CD4-positive, alpha-beta T cell treated with Interleukin-17A for 4 hours (primary cell): ENCODE measurements at regions not wholly inside any gene's neighbourhood (a gene's known extent, or its start where the extent isn't known, plus 50 kb on each side); places are given as distances from the start of the nearest gene placed in this dataset.

Source experiments
- DNase-seq: peaks from one replicate; pipeline ENCODE4 v3.0.0-alpha.2; 2020; ENCODE audit warnings: mixed read lengths

DNA sequence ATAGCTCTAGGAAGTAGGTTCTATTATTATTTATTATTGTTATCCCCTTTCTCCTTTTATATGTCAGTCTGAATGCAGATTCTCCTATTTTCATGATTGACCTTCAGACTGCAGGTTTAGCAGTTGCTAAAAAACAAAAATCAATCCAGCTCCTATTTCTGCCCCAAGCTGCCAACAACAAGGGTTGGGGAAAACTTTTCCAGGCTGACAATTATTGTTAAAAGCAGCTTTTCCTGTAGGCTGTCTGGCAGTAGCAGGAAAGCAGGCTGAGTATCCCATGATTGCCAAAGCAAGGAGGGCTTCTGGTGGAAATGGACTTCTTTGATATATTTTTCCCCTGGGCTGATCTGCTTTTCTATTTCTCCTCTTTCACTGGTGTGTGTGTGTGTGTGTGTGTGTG, 78.0 kb upstream of the CTLA4 start:
- DNase-seq: no peak

DNA sequence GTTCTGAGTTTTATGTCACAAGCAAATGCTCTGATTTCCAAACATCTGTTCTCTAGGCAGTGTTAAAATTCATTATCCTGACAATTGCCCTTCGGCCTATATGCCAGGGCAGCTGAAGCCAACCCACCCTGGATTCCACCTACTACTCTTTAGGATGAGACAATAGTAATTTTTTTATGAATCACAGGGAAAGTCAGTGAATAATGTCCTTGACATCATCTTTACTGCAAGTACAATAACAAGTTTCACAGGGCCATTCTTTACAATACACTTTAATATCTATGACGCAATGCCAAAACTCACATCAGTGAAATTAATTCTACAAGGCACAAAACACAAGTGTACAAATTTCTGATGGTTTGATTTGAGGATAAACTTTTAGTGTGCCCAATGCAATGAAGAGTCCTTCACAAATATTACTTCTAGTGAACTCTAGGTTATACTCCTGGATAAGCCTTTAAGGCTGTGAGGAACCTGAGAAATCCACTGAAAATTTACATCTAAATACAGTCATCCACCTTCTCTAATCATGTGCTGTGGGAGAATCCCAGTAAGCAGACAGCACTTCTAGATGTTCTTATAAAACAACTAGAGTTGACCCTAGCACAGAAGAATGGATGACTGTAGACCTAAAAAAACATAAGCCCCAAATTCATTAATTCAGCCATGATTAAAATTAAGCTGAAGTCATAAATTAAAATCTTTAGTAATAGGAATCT, 77.3 kb upstream of the CTLA4 start:
- no peak for DNase-seq

DNA sequence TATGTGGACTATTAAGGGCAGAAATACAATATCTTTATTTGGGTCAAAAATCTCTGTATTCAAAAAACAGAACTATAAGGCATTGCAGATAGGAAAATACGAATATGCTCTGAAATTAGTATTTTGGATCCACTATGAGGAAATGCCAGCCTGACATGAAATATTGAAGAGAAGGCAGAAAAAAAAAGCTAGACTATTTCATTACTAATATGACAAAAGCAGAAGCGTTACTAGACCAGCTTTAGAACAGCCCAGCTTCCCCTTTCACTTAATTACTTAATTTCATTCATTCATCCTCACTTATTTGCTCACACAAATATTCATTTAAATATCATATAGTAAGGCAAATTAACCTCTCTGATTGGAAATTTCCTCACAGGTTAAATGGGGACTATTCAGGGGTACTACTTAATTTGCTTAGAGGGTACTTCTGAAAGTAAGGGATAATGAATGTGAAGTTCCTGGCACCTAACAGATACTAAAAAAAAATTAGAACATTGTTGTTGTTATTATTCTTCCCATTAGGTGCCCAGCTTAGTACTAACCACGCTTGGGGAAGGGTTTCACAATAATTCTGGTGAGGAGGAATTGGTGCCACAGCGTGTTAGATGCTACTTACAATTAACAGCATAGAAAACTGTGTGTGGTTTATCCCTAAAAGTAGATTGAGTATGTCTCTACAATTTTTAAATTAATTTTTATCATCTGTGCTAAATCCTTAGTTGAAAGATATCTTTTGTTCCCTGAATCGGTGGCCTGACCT, 71.1 kb upstream of the CTLA4 start:
- no peak for DNase-seq

DNA sequence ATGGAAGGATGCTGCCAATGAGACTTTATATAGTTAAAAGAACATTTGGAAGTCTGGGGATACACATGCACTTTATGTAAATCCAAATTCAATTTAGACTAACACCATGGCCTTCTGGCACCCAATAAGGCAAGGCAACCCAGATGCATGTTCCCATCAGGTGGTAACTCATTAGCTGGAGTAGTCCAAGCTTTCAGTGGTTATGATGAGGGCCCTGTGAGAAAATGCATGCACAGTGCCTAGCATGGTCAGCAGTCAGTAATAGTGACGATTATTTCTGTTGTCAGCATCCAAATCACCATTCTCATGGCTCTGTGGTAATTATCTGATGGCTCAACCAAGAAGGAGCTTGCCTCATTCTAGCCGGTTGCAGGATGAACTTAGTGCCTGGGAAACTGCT, 70.3 kb upstream of the CTLA4 start:
- DNase-seq: no peak

DNA sequence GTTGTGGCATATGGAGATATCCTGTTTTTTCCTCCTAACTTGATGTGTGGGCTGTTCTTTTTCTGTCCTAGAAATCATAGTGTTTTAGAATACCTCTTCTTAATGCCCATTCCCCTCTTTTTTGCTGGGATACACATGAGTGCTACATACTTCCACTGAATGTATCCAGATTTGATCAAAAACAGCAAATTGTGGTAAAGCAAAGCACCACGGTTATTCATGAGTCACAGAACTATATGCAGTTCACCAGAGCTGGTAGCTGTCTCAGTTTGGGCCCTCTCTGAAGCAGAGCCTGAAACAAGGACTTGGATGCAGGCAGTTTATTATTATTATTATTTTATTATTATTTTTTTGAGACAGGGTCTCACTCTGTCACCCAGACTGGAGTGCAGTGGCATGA, 69.9 kb upstream of the CTLA4 start:
- no peak for DNase-seq

DNA sequence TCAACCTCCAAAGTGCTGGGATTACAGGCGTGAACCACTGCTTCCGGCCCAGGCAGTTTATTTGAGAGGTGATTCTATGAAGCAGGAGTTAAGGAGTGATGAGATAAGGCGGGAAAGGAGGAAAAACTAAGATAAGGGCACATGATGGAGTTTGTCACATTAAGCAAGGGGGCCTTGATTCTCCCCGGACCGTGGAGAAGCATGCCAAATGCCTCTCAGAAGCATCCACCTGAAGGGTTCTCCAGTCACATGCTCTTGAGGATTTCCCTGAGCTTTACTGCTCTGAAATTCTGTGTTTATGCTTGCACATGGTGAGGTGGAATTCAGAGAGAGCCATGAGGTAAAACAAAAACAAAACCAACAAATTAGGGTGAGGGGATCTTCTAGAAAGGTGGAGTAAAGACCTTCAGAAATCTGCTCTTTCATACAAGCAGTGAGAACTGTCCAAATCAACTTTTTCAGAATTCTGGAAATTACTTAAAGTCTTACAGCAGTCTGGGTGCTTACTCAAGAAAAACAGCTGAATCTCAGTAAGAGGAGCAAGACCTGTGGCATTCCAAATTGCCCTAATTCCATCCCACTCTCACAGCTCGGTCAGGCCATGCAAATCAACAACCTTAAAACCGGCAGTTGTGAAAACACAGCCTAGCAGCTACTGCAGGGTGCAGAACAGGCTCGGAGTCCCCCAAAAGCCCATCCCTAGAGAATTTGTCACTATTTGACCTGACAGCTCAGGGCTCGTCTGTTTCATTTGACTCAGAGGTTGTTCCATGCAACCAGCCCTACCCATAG, 69.1 kb upstream of the CTLA4 start:
- DNase-seq: no peak

DNA sequence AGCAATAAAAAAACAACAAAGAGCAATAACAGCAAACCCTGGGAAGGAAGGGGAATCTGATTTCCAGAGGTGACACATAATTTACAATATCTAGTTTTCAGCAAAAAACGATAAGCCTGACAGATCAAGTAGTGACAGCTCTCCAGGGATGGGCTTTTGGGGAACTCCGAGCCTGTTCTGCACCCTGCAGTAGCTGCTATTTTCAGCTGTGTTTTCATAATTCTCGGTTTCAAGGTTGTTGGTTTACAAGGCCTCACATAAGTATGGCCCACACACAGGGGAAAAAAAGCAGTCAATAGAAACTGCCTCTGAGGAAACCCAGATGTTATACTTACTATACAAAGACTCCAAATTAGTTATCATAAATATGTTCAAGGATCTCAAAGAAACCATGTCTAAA, 67.7 kb upstream of the CTLA4 start:
- DNase-seq: no peak

DNA sequence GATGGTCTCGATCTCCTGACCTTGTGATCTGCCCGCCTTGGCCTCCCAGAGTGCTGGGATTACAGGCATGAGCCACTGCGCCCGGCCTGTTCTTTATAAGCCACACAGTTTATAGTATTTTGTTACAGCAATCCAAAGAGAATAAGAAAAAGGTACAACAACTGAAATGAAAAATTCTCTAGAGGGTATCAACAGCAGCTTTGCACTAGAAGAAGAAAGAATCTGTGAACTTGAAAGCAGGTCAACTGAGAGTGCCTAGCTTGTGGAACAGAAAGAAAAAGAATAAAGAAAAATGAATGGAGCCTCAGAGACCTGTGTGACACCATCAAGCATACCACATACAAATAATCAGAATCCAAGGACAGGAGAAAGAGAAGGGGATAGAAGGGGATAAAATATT, 66.8 kb upstream of the CTLA4 start:
- no peak for DNase-seq

DNA sequence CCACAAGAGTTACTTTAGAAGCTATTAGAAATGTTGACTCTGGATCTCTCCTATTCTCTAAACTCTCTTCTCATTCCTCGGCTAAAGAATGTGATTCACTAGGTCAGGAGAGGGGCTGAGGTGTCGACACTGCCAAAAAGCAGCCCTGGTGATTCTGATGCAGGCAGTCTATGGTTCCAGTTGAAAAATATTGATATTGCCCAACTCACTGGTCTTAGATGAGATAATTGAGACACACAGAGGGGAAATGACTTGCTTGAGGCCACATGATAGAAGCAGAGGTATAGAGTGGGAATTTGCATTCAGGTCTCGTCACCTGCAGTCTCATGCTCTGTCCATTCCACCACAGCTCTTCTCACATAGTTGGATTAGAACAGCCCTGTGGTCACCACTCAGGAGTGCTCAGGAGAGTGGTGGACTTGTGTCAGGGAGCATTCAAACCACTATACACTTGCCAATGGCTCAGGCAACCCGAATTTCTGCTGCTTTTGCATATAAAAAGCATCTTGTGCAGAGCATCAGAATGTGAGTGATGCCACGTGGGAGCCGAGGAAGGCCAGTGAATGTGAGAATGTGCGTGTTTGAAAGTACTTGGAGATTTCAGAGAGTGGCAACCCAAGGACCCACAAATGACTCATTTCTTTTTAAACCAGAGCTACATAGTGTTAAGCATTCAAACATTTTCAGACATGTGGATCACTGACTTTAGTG, 65.1 kb upstream of the CTLA4 start:
- DNase-seq: peak; percentile 65

DNA sequence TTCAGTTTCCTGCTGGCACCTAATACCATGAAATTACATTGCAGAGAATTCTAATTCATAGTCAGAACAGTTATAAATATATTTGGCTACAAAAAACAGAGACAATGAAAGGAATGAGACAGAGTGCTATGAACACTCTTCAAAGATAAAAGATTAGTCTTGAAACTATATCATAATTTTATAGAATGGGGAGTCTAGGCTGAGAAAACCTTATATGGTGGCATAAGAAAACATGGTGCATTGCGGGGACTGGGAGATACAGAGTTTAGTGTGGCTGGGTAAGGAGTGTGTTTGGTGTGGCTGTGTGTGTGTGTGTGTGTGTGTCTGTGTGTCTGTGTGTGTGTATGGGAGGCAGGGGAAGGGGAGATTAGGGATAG, 64.5 kb upstream of the CTLA4 start:
- DNase-seq: no peak

DNA sequence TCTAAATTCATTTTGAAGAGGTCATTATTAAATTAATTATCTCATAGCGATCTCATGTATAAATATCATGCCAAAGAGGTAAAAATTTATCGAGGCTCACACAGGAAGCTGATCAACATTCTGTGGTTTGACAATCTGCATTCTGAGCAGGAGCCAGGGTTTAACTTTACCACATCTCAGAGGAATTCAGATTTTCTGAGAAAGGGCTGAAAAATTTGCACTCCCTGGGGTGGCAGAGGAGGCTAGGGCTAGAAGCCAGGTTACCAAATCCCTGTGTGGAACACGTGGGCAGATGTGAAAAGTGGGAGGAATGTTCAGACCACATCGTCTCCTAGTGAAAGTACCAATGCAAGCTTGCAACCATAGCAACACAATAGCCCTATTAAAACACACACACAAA, 63.5 kb upstream of the CTLA4 start:
- DNase-seq: peak; percentile 29

DNA sequence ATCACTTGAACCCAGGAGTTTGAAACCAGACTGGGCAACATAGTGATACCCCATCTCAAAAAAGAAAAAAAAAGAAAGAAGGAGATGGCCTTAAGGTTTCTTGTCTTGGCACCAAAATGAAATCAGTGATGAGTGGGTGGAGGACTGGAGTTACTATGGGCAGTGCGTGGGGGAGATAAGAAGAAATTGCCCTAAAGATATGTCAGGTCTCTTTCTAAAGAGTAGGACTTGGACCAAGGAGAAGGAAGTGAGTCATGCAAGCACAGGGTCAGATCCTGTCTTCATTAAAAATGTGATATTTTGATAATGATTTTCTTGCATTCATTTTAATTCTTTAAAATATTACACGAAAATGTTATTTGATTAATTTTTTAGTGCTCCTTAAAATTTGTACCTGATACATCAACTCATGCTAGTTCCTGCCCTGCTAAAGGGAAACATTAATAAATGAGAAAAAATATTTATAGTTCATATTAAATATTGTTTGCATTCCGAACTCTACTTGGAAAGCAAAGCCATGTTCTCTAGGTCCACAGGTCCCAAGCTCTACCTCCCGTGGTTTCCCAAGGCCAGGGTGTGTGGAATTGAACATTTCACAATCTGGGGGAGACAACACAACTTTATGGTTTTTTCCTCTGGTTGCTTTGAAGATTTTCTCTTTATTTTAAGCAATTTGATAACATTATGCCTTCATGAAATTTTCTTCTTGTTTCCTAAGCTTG, 62.6 kb upstream of the CTLA4 start:
- no peak for DNase-seq

DNA sequence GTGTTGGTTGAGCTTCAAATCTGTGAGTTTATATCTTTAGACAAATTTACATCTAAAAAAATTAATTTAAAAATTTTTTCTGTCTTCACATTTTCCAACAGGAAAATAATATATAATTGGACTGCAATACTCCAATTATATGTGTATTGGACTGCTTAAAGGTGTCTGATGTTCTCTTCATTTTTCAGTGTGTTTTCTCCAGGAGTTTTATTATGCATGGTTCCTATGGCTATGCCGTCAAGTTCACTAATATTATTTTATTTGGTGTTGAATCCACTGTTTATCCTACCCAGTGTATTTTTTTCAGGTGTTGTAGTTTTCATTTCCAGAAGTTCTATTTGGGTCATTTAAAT, 62.1 kb upstream of the CTLA4 start:
- DNase-seq: no peak

DNA sequence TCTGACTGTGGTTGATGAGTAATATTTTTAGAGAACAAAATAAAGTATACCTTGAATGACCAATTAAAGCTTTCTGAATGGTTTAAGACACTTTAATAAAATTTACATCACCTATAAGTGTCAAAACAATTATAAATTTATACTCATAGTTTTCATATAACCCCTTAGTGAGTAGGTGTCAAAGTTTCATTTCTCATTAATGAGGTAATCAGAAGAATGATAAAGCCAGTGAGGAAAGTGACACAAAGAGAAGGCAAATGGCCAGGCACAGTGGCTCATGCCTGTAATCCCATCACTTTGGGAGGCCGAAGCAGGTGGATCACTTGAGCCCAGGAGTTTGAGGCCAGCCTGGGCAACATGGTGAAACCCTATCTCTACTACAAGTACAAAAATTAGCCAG, 60.8 kb upstream of the CTLA4 start:
- no peak for DNase-seq

DNA sequence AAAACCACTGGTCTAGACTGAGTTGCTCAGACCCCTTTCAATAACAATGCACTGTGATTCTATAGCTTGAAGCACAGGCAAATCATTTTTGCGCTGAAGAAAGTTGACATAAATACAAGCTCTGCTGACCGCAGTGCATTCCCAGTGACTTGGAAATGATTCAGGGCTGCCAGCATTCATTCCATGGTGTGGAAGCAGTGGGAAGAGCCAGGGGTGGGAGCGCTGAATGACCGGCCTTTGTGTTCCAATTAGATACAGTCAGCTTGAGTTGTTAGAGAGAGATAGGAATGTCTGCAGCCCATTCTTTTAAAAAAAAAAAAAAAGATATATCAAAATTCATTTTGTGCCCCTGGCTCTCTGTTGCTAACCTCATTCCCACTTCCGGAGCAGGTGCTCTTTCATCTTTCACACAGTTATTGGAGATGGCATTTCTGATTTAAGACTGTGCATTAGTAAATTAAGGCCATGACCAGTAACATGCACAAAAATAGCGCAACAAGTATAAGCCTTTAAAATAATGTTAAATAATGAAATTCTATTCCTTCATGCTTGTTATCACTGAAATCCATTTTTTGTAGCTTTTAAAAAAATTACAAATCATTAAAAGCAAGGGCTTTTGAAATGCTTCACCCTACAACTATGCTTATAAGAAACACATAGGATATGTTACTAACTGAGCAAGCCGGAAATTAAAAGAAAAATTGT, 59.4 kb upstream of the CTLA4 start:
- DNase-seq: no peak

DNA sequence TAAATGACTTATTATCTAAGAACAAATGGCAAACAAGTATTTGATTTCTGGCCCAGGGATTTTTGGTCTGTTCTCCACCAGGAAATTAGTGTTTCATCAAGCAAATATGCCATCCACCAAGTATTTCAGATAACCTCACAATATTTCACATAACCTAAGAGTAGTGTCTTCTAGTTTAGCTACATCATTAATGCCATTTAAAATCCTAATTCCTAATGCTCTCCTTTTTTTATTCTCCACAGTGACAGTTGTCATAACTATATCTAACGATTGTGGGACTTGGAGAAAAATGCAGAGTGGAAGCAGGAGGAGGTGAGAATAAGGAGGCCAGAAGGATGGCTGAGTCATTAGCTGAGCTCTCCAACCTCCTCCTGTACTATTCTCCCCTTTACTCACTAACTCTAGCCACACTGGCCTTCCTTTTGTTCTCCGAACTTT, 58.5 kb upstream of the CTLA4 start:
- DNase-seq: no peak

DNA sequence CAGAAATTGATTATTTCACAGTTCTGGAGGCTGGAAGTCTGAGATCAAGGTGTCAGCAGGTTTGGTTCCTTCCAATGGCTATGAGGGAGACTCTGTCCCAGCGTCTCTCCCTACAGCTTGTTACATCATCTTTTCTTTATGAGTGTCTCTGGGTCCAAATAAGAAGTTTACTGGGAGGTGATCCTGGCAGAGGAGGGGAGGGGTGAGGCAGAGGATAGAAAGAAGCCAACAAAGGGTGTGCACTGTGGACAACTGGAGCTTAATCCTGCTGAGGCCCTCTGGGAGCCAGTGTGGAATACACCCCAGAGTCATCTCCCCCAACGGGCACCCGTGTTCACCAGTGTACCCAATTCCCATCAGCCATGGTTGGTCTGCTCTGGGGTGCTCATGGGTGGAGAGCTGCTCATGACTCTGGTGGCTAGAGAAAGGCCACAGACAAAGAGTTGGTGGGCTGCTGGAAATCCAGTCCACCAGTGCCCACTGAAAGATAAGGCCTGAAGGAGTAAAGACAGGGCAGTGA, 57.5 kb upstream of the CTLA4 start:
- no peak for DNase-seq

DNA sequence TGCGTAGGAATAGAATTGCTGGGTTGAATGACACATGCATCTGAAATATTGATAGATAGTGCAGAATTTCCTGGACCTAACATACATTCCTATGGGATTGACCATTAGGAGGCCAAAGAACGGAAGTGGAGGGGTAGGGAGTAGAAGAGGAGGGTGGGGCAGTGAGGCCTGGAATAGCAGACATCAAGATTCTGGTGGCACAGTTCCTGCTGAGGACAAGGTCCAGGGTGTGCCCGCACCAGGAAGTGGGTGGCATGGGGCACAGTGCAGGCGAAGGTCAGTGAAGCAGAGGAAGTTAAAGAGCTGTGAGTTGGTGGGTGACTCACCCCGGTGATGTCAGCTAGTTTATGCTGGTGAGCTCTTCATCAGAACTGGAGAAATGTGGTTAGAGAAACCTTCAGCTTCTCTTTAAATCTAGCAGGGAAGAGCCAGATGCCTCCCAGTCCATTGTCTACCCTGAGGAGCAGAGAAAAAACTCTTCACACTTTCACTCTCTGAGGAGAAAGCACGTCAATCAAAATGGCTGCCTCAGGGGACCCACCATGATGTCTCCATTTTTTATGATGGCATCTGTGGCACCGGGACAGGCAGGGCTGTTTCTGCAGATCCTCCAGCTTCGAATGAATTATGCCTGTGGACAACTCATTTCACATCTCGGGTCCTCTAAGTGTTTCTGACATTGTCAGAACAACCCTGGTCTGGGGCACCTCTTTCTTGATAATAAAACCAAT, 55.9 kb upstream of the CTLA4 start:
- DNase-seq: peak; percentile 84

DNA sequence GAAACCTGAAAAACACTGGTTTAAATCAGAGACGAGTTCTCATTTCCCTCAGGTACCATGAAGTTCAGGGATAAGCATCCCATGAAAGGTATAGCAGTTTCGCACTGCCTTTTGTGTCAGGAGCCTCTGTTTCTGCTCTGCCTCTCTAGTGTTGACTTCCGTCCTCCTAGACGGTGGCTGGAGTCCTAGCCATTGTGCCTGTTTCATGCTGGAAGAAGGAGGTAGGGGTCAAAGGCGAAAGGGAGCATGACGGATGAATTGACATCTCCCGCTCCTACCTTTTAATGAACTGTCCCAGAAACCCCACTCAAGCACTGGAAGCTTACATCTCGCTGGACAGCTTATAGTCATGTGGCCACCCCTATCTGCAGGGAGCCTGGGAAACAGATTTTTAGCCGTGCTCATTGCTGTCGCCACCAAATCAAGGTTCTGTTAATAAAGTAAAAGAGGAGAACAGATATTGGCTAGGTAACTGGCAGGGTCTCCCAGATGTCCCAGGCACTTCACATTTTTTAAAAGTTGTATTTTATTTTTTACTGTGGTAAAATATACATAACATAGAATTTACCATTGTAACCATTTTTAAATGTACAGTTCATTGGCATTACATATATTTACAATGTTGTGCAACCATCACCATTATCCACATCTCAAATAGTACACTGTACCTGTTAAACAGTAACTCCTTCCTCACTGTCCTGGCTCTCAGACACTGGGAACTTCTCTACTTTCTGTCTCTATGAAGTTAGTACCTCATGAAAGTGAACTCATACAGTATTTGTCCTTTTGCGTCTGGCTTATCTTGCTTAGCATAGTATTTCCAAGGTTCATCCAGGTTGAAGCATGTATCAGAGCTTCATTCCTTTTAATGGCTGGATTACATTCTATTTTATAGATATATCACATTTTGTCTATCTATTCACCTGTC, 55.0 kb upstream of the CTLA4 start:
- DNase-seq: no peak

DNA sequence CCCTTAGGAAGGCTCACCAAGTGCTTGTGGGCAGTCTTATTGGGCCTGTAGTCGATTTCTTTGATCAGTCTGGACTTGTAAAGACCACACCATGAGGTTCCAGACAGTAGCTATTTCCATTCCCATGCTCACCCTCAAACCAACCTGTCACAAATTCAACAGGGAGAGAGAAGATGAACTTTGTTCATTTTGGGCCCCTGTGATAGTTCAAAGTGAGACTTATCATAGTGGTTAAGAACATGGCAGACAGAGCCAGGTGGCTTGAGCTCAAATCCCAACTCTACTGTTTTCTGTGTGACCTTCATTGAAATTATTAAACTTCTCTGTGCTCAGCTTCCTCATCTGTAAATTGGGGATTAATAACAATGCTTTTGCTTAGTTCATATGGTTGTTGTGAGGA, 53.9 kb upstream of the CTLA4 start:
- DNase-seq: no peak
